K562 (cell line): ENCODE measurements at regions not wholly inside any gene's neighbourhood (a gene's known extent, or its start where the extent isn't known, plus 50 kb on each side); places are given as distances from the start of the nearest gene placed in this dataset.
A peak's percentile ranks its signal among the peaks of the same experiment; 100 is the strongest.

ENCODE experiments used
- ARID1B ChIP-seq: fragments of 450-650 bp; IDR thresholded peaks from 2 replicates; pipeline ENCODE4 v1.6.1; 2016; ENCODE audit warnings: antibody characterized with exemption, mild to moderate bottlenecking, inconsistent platforms
- ATF1 ChIP-seq, 2 experiments: fragments of 450-650 bp in 1 of 2; IDR thresholded peaks; 2 replicates each; pipeline ENCODE4 v1.6.1; 2016; ENCODE audit warnings: missing compliant biosample characterization in 1 of 2, missing genetic modification characterization in 1 of 2
- DPF2 ChIP-seq: fragments of 450-650 bp; IDR thresholded peaks from 2 replicates; pipeline ENCODE4 v1.6.1; 2016
- ETV1 ChIP-seq: fragments of 450-650 bp; conservative IDR thresholded peaks from 2 replicates; pipeline ENCODE4 v1.6.1; 2016; ENCODE audit warnings: missing genetic modification characterization, control low read depth, low read depth, missing compliant biosample characterization
- GABPA ChIP-seq: fragments of 200-800 bp; sonication (Bioruptor generic); conservative IDR thresholded peaks from 2 replicates; pipeline ENCODE4 v1.6.1; 2016; ENCODE audit warnings: low read depth, missing genetic modification characterization, missing compliant biosample characterization
- GABPB2 ChIP-seq: fragments of 250-450 bp; sonication (Bioruptor Pico); conservative IDR thresholded peaks from 2 replicates; pipeline ENCODE4 v1.5.1; 2021; ENCODE audit warnings: mild to moderate bottlenecking
- JUND ChIP-seq, 2 experiments: IDR thresholded peaks; 2 replicates in 1 of 2; 3 replicates in 1 of 2; pipeline ENCODE4 v1.6.1; 2011; ENCODE audit warnings: borderline replicate concordance in 2 of 2, low read depth in 2 of 2, low read length in 2 of 2, improper control_type of control experiment in 1 of 2, missing biosample characterization in 1 of 2, missing genetic modification characterization in 1 of 2, missing genetic modification reagents in 1 of 2
- NR2C2 ChIP-seq, 2 experiments: fragments of 200-800 bp in 1 of 2; sonication (Bioruptor generic) in 1 of 2; sonication (generic) in 1 of 2; formaldehyde crosslinking in 1 of 2; IDR thresholded peaks; 2 replicates each; pipeline versions ENCODE4 v1.6.1 to v1.8.0; 2016 to 2022; ENCODE audit warnings: mild to moderate bottlenecking in 1 of 2, missing compliant biosample characterization in 1 of 2, missing genetic modification characterization in 1 of 2, missing genetic modification reagents in 1 of 2
- RBM17 ChIP-seq: fragments of 200-400 bp; formaldehyde crosslinking; IDR thresholded peaks from 2 replicates; pipeline ENCODE4 v1.6.1; 2017; ENCODE audit warnings: low read depth, mild to moderate bottlenecking, low read length, borderline replicate concordance
- ZNF239 ChIP-seq: fragments of 250-450 bp; sonication (Bioruptor Pico); IDR thresholded peaks from 2 replicates; pipeline ENCODE4 v1.4.0; 2020; ENCODE audit warnings: mild to moderate bottlenecking
- ZNF583 ChIP-seq: fragments of 250-450 bp; sonication (Bioruptor Pico); IDR thresholded peaks from 2 replicates; pipeline ENCODE4 v1.4.0; 2020
- TF ChIP-seq, protein P1 (sequence below), 2 experiments: IDR thresholded peaks in 1 of 2; conservative IDR thresholded peaks in 1 of 2; 2 replicates each; pipeline ENCODE4 v1.6.1; 2016; ENCODE audit warnings: low read depth in 2 of 2, mild to moderate bottlenecking in 1 of 2, missing compliant biosample characterization in 1 of 2, missing genetic modification characterization in 1 of 2, moderate library complexity in 1 of 2
- TF ChIP-seq, protein P2 (sequence below): fragments of 450-650 bp; IDR thresholded peaks from 2 replicates; pipeline ENCODE4 v1.6.1; 2016
- TF ChIP-seq, protein P3 (sequence below): sonication (generic); formaldehyde crosslinking; IDR thresholded peaks from 2 replicates; pipeline ENCODE4 v1.8.0; 2022; ENCODE audit warnings: mild to moderate bottlenecking, missing genetic modification reagents

DNA sequence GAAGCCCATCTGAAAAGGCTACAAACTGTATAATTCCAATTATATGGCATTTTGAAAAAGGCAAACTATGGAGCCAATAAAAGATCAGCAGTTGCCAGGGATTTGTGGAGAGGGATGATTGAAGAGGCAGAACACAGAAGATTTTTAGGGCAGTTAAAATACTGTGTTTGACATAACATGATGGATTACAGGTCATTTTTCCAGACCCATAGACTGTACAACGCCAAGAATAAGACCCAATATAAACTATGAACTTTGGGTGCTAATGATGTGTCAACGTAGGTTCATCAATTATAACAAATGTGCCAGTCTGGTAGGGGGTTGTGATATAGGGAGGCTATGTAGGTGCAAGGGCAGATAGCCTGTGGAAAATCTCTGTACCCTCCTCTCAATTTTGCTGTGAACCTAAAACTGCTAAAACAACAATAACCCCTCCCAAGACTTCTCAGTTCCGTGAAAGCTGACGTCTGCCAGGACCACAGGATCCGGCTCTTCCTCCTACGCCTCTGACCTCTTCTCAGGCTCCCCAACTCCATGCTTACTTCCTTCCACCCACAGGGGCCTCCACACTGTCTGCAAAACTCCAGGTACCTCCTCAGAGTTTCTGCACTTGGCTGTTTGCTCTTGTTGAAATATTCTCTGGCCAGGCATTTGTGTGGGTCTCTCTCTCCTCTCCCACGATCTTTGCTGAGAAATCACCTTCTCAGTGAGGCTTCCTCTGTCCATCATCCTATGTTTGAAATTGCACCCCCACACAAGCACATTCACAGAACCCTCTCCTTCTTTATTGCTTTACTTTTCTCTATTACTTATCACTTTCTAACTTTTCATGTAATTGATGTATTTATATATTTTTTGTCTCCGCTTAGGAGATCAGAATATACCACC, 131.4 kb downstream of the BBS10 start (continued):
- TF ChIP-seq, protein P1, sequence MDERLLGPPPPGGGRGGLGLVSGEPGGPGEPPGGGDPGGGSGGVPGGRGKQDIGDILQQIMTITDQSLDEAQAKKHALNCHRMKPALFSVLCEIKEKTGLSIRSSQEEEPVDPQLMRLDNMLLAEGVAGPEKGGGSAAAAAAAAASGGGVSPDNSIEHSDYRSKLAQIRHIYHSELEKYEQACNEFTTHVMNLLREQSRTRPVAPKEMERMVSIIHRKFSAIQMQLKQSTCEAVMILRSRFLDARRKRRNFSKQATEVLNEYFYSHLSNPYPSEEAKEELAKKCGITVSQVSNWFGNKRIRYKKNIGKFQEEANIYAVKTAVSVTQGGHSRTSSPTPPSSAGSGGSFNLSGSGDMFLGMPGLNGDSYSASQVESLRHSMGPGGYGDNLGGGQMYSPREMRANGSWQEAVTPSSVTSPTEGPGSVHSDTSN (CRISPR knock-in tag; IDR thresholded peaks at IDR 0.05; ENCODE audit: low read depth) = no peak
- TF ChIP-seq, protein P1 (tag; conservative IDR thresholded peaks at IDR 0.05; ENCODE audit: low read depth) = peak; percentile 62
- TF ChIP-seq ZNF583 (no peak), ZNF239 (CRISPR knock-in tag) (no peak), ARID1B (peak; percentile 36; the same call in 1 of the 2 replicates), DPF2 (peak; percentile 33; the same call in 1 of the 2 replicates), NR2C2 (CRISPR knock-in tag; IDR thresholded peaks at IDR 0.05) (no peak), NR2C2 (tag; IDR thresholded peaks at IDR 0.05) (peak; percentile 75; the same call in 1 of the 2 replicates), GABPA (tag) (peak; percentile 71), GABPB2 (CRISPR knock-in tag) (no peak), ATF1 (CRISPR knock-in tag; IDR thresholded peaks at IDR 0.05) (no peak), ATF1 (tag; IDR thresholded peaks at IDR 0.05) (peak; percentile 40), RBM17 (no peak), JUND (IDR thresholded peaks at IDR 0.05; ENCODE audit: borderline replicate concordance, low read depth, low read length) (peak; percentile 62; the same call in 1 of the 2 replicates), JUND (tag; IDR thresholded peaks at IDR 0.05; ENCODE audit: borderline replicate concordance, low read depth, low read length) (no peak; the same call in 2 of the 3 replicates), ETV1 (tag) (peak; percentile 74)
- TF ChIP-seq, protein P2, sequence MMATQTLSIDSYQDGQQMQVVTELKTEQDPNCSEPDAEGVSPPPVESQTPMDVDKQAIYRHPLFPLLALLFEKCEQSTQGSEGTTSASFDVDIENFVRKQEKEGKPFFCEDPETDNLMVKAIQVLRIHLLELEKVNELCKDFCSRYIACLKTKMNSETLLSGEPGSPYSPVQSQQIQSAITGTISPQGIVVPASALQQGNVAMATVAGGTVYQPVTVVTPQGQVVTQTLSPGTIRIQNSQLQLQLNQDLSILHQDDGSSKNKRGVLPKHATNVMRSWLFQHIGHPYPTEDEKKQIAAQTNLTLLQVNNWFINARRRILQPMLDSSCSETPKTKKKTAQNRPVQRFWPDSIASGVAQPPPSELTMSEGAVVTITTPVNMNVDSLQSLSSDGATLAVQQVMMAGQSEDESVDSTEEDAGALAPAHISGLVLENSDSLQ = peak; percentile 62; the same call in 1 of the 2 replicates
- TF ChIP-seq, protein P3, sequence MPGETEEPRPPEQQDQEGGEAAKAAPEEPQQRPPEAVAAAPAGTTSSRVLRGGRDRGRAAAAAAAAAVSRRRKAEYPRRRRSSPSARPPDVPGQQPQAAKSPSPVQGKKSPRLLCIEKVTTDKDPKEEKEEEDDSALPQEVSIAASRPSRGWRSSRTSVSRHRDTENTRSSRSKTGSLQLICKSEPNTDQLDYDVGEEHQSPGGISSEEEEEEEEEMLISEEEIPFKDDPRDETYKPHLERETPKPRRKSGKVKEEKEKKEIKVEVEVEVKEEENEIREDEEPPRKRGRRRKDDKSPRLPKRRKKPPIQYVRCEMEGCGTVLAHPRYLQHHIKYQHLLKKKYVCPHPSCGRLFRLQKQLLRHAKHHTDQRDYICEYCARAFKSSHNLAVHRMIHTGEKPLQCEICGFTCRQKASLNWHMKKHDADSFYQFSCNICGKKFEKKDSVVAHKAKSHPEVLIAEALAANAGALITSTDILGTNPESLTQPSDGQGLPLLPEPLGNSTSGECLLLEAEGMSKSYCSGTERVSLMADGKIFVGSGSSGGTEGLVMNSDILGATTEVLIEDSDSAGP = no peak
